Testis (tissue), 2 donors: ENCODE measurements at regions not wholly inside any gene's neighbourhood (a gene's known extent, or its start where the extent isn't known, plus 50 kb on each side); places are given as distances from the start of the nearest gene placed in this dataset.
A peak's percentile ranks its signal among the peaks of the same experiment; 100 is the strongest.

Experiments
- DNase-seq: peaks from one replicate; pipeline ENCODE4 v3.0.0-alpha.2; 2019
- H3K27ac ChIP-seq, 2 donors: fragments of 200-600 bp; sonication (generic); one replicate each; pipeline ENCODE4 v1.5.1; 2019
- H3K27me3 ChIP-seq: fragments of 200-600 bp; sonication (generic); one replicate; pipeline ENCODE4 v1.5.1; 2019
- H3K36me3 ChIP-seq: fragments of 200-600 bp; sonication (generic); one replicate; pipeline ENCODE4 v1.5.1; 2017; ENCODE audit warnings: low read depth; ENCODE audit errors: missing control alignments
- H3K4me1 ChIP-seq: fragments of 200-600 bp; sonication (generic); one replicate; pipeline ENCODE4 v1.5.1; 2019
- H3K4me3 ChIP-seq, 2 donors: fragments of 200-600 bp; sonication (generic); one replicate each; pipeline ENCODE4 v1.5.1; 2017 to 2019
- H3K9me3 ChIP-seq: fragments of 200-600 bp; sonication (generic); one replicate; pipeline ENCODE4 v1.5.1; 2017
- CTCF ChIP-seq, 3 experiments: fragments of 450-650 bp in 2 of 3; fragments of 200-600 bp in 1 of 3; sonication (generic) in 1 of 3; IDR thresholded peaks; one replicate each; pipeline ENCODE4 v1.5.1; 2016 to 2019; ENCODE audit warnings: antibody characterized with exemption in 3 of 3, mild to moderate bottlenecking in 2 of 3, moderate library complexity in 1 of 3
- POLR2A ChIP-seq: fragments of 450-650 bp; IDR thresholded peaks from one replicate; pipeline ENCODE4 v1.6.1; 2017; ENCODE audit warnings: antibody characterized with exemption, mild to moderate bottlenecking, moderate library complexity
- WGBS, 2 donors: methylation state at CpG; one replicate each; pipeline ENCODE4 v1.1.5; 2018; 5-methylcytosine and 5-hydroxymethylcytosine counted together
- intact Hi-C: fragments of 100-400 bp; cut with DNase I; formaldehyde crosslinking; loops from one replicate; pipeline ENCODE4 v1.15.1; 2023; ENCODE audit warnings: low total_unique reads

- Histone ChIP-seq H3K36me3 (no peaks in the 10 kb centered on the region), H3K9me3 (no peaks in the 10 kb centered on the region), H3K4me1 (no peaks in the 10 kb centered on the region), H3K27me3 (no peaks in the 10 kb centered on the region), H3K27ac (peak overlapping the region in 1 of 2 donors; percentile 19), H3K4me3 (no peak overlapping the region)
- TF ChIP-seq POLR2A (no peak), CTCF (IDR thresholded peaks at IDR 0.05) (no peak)
- 70 to 72% methylated on average over 4 of the region's 4 CpGs for WGBS, 2 donors
- DNase-seq: no peak
- intact Hi-C loops: no loop called here
These were observed 536.8 kb downstream of the MIAT start for GRCh38 chr22:27194096-27194748.

GRCh38 chr22:27195094-27195493 lies 537.7 kb downstream of the MIAT start:
- DNase-seq: peak; percentile 64
- intact Hi-C loops: no loop called here

GRCh38 chr22:27195494-27195893 lies 538.1 kb downstream of the MIAT start:
- no peaks in the 10 kb centered on the region for H3K36me3 ChIP-seq
- no peak for DNase-seq
- WGBS, 2 donors: 77 to 88% methylated on average over 1 to 5 of the region's 5 CpGs
- intact Hi-C loops: no loop called here
- no peak for TF ChIP-seq CTCF (IDR thresholded peaks at IDR 0.05)
- no peak overlapping the region for H3K4me3 ChIP-seq
- peak overlapping the region in 1 of 2 donors; percentile 19 for H3K27ac ChIP-seq
- no peaks in the 10 kb centered on the region for H3K4me1 ChIP-seq
- H3K27me3 ChIP-seq: no peaks in the 10 kb centered on the region
- H3K9me3 ChIP-seq: no peaks in the 10 kb centered on the region

More at GRCh38 chr22:27195094-27195493, 537.7 kb downstream of the MIAT start:
- Histone ChIP-seq H3K4me1 (no peaks in the 10 kb centered on the region), H3K9me3 (no peaks in the 10 kb centered on the region), H3K4me3 (no peak overlapping the region), H3K27me3 (no peaks in the 10 kb centered on the region), H3K27ac (peak overlapping the region in 1 of 2 donors; percentile 19), H3K36me3 (no peaks in the 10 kb centered on the region)
- WGBS, 2 donors: 49 to 64% methylated on average over 7 to 20 of the region's 20 CpGs
- TF ChIP-seq CTCF (IDR thresholded peaks at IDR 0.05): no peak
- no peak for TF ChIP-seq POLR2A

DNA sequence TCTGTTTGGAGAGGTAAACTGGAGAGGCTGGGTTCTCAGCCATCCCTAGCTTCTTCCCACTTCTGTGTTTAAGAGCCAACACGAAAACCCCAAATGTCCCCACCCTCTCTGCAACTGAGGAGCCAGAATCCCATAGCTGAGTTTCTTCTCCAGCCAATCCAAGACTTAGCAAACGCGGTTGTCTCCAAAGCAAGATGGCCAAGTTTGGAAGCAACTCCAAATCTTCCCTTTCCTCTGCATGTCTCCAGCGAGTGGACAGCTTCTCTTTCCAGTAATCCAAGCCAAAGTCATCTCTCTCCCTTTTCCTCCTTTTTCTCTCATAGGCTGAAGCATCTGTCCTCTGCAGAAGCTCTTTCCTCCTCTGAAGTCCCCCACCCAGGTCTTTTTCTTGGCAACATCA lies 539.2 kb downstream of the MIAT start:
- no peak for TF ChIP-seq POLR2A
- no peak for TF ChIP-seq CTCF (IDR thresholded peaks at IDR 0.05)
- Histone ChIP-seq H3K27ac (no peak overlapping the region), H3K4me1 (no peaks in the 10 kb centered on the region), H3K4me3 (no peak overlapping the region), H3K9me3 (no peaks in the 10 kb centered on the region), H3K27me3 (no peaks in the 10 kb centered on the region), H3K36me3 (no peaks in the 10 kb centered on the region)
- no peak for DNase-seq
- 53 to 59% methylated on average over 4 of the region's 4 CpGs for WGBS, 2 donors
- intact Hi-C loops: no loop called here

GRCh38 chr22:27197052-27197451 lies 539.7 kb downstream of the MIAT start:
- Histone ChIP-seq H3K9me3 (no peaks in the 10 kb centered on the region), H3K4me3 (no peak overlapping the region), H3K27ac (no peak overlapping the region), H3K27me3 (no peaks in the 10 kb centered on the region), H3K4me1 (no peaks in the 10 kb centered on the region), H3K36me3 (no peaks in the 10 kb centered on the region)
- TF ChIP-seq POLR2A (no peak), CTCF (IDR thresholded peaks at IDR 0.05) (no peak)
- 79 to 87% methylated on average over 4 of the region's 4 CpGs for WGBS, 2 donors
- intact Hi-C loops: no loop called here
- DNase-seq: no peak
